OCI-LY7 (cell line): ENCODE measurements at regions not wholly inside any gene's neighbourhood (a gene's known extent, or its start where the extent isn't known, plus 50 kb on each side); places are given as distances from the start of the nearest gene placed in this dataset.

Experiments used
- BruUV-seq: library from RNA; stranded (reverse); fragments of 400-500 nt; replicated peaks from 2 replicates; lab custom pipeline; 2021; lab: Mats Ljungman, UMichigan
- CTCF ChIA-PET: fragments of 300-600 bp; sonication (Branson Sonifier 250); formaldehyde crosslinking; loops from one replicate; lab custom pipeline; 2022; ENCODE audit warnings: antibody characterized with exemption; ENCODE audit not compliant: unreplicated experiment; lab: Charles Lee
- POLR2A ChIA-PET: fragments of 300-600 bp; sonication (Branson Sonifier 250); formaldehyde crosslinking; loops from one replicate; lab custom pipeline; 2022; ENCODE audit warnings: antibody characterized with exemption; lab: Charles Lee
- DNase-seq: peaks from one replicate; pipeline ENCODE4 v3.0.0-alpha.2; 2015; ENCODE audit warnings: low spot score
- H2AFZ ChIP-seq: fragments of 200-600 bp; sonication (generic), shearing (Covaris generic); 2 replicates; pipeline ENCODE4 v1.6.1; 2014; ENCODE audit warnings: mild to moderate bottlenecking, antibody characterized with exemption, low read length, moderate library complexity
- H3K27ac ChIP-seq: fragments of 200-600 bp; sonication (generic); 2 replicates; pipeline ENCODE4 v1.5.1; 2014; ENCODE audit warnings: mixed run types, low read depth, mild to moderate bottlenecking, moderate library complexity, low read length, inconsistent platforms; ENCODE audit not compliant: poor library complexity, severe bottlenecking
- H3K36me3 ChIP-seq: fragments of 200-600 bp; sonication (generic); 2 replicates; pipeline ENCODE4 v1.6.1; 2014; ENCODE audit warnings: mild to moderate bottlenecking, antibody characterized with exemption, low read length, moderate library complexity, mixed read lengths; ENCODE audit not compliant: insufficient read depth
- H3K4me1 ChIP-seq: fragments of 200-600 bp; sonication (generic); 2 replicates; pipeline ENCODE4 v1.5.1; 2014; ENCODE audit warnings: mild to moderate bottlenecking, low read length; ENCODE audit not compliant: insufficient read depth, poor library complexity, severe bottlenecking
- H3K4me2 ChIP-seq: fragments of 200-600 bp; sonication (generic); 2 replicates; pipeline ENCODE4 v1.6.1; 2014; ENCODE audit warnings: mild to moderate bottlenecking, low read length
- H3K4me3 ChIP-seq: fragments of 200-600 bp; sonication (generic); 2 replicates; pipeline ENCODE4 v1.5.1; 2014; ENCODE audit warnings: mild to moderate bottlenecking, low read depth, low read length; ENCODE audit not compliant: poor library complexity, severe bottlenecking
- H3K79me2 ChIP-seq: fragments of 200-600 bp; sonication (generic); 2 replicates; pipeline ENCODE4 v1.6.1; 2016; ENCODE audit warnings: low read depth, mild to moderate bottlenecking, low read length, moderate library complexity, mixed read lengths; ENCODE audit not compliant: insufficient read depth
- H3K9me2 ChIP-seq: fragments of 200-600 bp; sonication (generic); 2 replicates; pipeline ENCODE4 v1.6.1; 2016; ENCODE audit warnings: mild to moderate bottlenecking, low read length, mixed read lengths; ENCODE audit not compliant: insufficient read depth
- H3K9me3 ChIP-seq: fragments of 200-600 bp; sonication (generic); 2 replicates; pipeline ENCODE4 v1.6.1; 2014; ENCODE audit warnings: mild to moderate bottlenecking, mixed run types, low read length, mixed read lengths
- H4K20me1 ChIP-seq: fragments of 200-600 bp; sonication (generic); 2 replicates; pipeline ENCODE4 v1.6.1; 2014; ENCODE audit warnings: mild to moderate bottlenecking, antibody characterized with exemption, low read length, moderate library complexity, mixed read lengths; ENCODE audit not compliant: insufficient read depth
- EZH2phosphoT487 ChIP-seq: fragments of 200-600 bp; sonication (generic); IDR thresholded peaks from 2 replicates; pipeline ENCODE4 v1.6.1; 2018; ENCODE audit warnings: low read depth, borderline replicate concordance, mild to moderate bottlenecking, mixed run types, antibody characterized with exemption, low read length, moderate library complexity, mixed read lengths
- intact Hi-C: fragments of 100-400 bp; cut with micrococcal nuclease; formaldehyde crosslinking; loops from one replicate; pipeline ENCODE4 v1.10.0; 2022; ENCODE audit not compliant: unreplicated experiment
- TF ChIP-seq, protein P1 (sequence below): fragments of 200-600 bp; sonication (generic); conservative IDR thresholded peaks from 2 replicates; pipeline ENCODE4 v1.5.1; 2014; ENCODE audit warnings: mild to moderate bottlenecking, antibody characterized with exemption, low read length, moderate library complexity, mixed read lengths

DNA sequence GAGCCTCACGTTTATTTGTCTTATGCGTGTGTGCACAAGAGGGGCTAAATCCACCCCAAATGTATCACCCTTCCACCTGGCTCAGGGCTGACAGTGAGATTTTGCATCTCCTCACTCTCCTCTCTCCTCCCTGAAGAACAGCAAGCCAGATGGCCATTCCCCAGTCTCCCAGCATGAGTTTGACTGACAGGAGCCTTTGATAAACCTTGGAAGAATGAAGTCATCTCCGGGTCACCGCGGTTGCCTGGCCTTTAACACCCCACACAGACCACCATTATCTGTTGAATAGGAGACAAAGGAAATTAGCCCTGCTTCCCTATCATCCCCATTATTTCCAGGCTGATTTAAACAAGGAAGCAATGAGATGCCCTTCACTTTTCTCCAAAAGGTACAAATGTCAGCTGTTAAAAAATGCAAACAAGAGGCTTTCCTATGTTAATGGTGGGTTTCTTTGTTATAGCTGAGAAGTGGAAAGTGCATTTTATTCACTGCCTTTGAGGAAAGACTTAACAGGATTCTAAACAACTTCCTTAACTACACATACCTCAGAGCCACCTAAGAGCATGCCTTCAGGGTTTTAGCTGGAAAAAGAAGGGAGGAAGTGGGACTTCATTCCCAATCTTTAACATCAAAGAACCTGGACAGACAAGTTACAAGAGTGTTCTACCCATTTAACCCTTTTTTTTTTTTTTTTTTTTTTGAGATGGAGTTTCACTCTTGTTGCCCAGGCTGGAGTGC is 524.8 kb upstream of the ID4 start:
- intact Hi-C loops, result no loop called here
- TF ChIP-seq, protein P1, sequence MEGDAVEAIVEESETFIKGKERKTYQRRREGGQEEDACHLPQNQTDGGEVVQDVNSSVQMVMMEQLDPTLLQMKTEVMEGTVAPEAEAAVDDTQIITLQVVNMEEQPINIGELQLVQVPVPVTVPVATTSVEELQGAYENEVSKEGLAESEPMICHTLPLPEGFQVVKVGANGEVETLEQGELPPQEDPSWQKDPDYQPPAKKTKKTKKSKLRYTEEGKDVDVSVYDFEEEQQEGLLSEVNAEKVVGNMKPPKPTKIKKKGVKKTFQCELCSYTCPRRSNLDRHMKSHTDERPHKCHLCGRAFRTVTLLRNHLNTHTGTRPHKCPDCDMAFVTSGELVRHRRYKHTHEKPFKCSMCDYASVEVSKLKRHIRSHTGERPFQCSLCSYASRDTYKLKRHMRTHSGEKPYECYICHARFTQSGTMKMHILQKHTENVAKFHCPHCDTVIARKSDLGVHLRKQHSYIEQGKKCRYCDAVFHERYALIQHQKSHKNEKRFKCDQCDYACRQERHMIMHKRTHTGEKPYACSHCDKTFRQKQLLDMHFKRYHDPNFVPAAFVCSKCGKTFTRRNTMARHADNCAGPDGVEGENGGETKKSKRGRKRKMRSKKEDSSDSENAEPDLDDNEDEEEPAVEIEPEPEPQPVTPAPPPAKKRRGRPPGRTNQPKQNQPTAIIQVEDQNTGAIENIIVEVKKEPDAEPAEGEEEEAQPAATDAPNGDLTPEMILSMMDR, result no peak
- TF ChIP-seq EZH2phosphoT487, result no peak
- no peak for DNase-seq
- Histone ChIP-seq H3K9me3 (no peaks in the 10 kb centered on the region), H4K20me1 (no peaks in the 10 kb centered on the region), H2AFZ (no peak overlapping the region), H3K9me2 (no peaks in the 10 kb centered on the region), H3K4me3 (no peak overlapping the region), H3K36me3 (no peaks in the 10 kb centered on the region), H3K27ac (no peak overlapping the region), H3K4me2 (no peak overlapping the region), H3K4me1 (no peaks in the 10 kb centered on the region), H3K79me2 (no peaks in the 10 kb centered on the region)
- no TSS peak for BruUV-seq
- POLR2A ChIA-PET, result interaction anchor here (0.6 to 0.7 kb wide), 2 partner anchors 13 to 662 kb away, joined by 4 to 7 read pairs; no protein-coding TSS in a partner anchor
- CTCF ChIA-PET, result no interaction called here

DNA sequence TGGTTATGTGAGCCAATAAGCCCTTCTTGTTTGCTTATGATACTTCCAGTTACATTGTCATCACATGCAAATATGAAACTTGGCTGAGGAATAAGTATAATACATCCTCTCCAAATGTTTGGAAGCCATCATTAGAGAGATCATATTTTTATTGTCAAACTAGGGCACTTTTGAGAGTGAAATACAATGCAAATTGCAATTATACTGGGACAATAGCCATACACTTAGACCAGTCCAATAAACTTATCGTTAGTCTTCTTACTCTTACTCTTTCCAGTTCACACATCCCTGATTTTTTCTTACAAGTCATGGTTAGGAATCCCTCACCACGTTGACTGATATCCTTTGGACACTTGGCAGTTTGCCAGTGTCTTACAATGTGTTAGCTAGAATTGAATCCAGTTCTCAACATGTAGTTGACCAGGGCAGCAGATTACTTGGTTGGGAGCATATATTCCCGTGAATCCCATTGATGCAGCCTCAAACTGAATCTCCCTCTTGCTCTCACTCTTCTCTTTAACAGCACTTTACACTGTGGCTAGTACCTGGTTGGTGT is 519.7 kb upstream of the ID4 start:
- POLR2A ChIA-PET, result no interaction called here

More for the DNA sequence above, 519.7 kb upstream of the ID4 start:
- Histone ChIP-seq H3K36me3 (no peaks in the 10 kb centered on the region), H4K20me1 (no peaks in the 10 kb centered on the region), H3K79me2 (no peaks in the 10 kb centered on the region), H3K27ac (no peak overlapping the region), H3K9me2 (no peaks in the 10 kb centered on the region), H3K4me3 (no peak overlapping the region), H3K4me1 (no peaks in the 10 kb centered on the region), H3K9me3 (no peaks in the 10 kb centered on the region), H3K4me2 (no peak overlapping the region), H2AFZ (no peak overlapping the region)
- no TSS peak for BruUV-seq
- CTCF ChIA-PET, result no interaction called here
- intact Hi-C loops, result no loop called here
- TF ChIP-seq, protein P1, result no peak
- TF ChIP-seq EZH2phosphoT487, result no peak
- no peak for DNase-seq
